ENCODE measurements at regions not wholly inside any gene's neighbourhood (a gene's known extent, or its start where the extent isn't known, plus 50 kb on each side); places are given as distances from the start of the nearest gene placed in this dataset.

- TF ChIP-seq EZH2 (IDR thresholded peaks at IDR 0.05; ENCODE audit: low read length, missing control alignments) (no peak), CTCF (conservative IDR thresholded peaks at IDR 0.05 in 1 of 2, IDR thresholded peaks at IDR 0.05 in 1 of 2; ENCODE audit: low read depth in 1 of 2, low read length in 2 of 2) (no peak)
- Histone ChIP-seq H3K4me3 (replicated peaks in 1 of 4; ENCODE audit: control extremely low read depth in 1 of 4, insufficient read depth in 1 of 4, low read depth in 3 of 4, low read length in 4 of 4) (no peak overlapping the region), H3K9ac (ENCODE audit: insufficient read depth, low read length) (no peak overlapping the region), H3K27ac (ENCODE audit: insufficient read depth, low read length) (no peak overlapping the region), H3K4me1 (ENCODE audit: control insufficient read depth, extremely low read depth, insufficient read depth, low read length) (peaks cover 2% of the 10 kb centered on the region), H4K20me1 (ENCODE audit: control insufficient read depth, extremely low read depth, insufficient read depth, low read length) (no peaks in the 10 kb centered on the region), H3K79me2 (ENCODE audit: control insufficient read depth, insufficient read depth, low read length) (no peaks in the 10 kb centered on the region), H3K27me3 (ENCODE audit: control insufficient read depth, insufficient read depth, low read length) (no peaks in the 10 kb centered on the region), H3K36me3 (ENCODE audit: control insufficient read depth, insufficient read depth, low read length) (no peaks in the 10 kb centered on the region), H3K9me3 (ENCODE audit: control insufficient read depth, insufficient read depth, low read depth, low read length) (no peaks in the 10 kb centered on the region), H2AFZ (ENCODE audit: low read length) (no peak overlapping the region), H3K4me2 (ENCODE audit: extremely low read depth, insufficient read depth, low read length) (no peak overlapping the region)
- DNase-seq (ENCODE audit: low read depth in 2 of 2) = no peak
Measured at GRCh38 chr5:137563301-137563645, 64.1 kb upstream of the SPOCK1 start.

- no peak overlapping the region for H3K4me3 ChIP-seq (replicated peaks in 1 of 4; ENCODE audit: control extremely low read depth in 1 of 4, insufficient read depth in 1 of 4, low read depth in 3 of 4, low read length in 4 of 4)
- H3K4me1 ChIP-seq (ENCODE audit: control insufficient read depth, extremely low read depth, insufficient read depth, low read length) = peaks cover 2% of the 10 kb centered on the region
- TF ChIP-seq CTCF (conservative IDR thresholded peaks at IDR 0.05 in 1 of 2, IDR thresholded peaks at IDR 0.05 in 1 of 2; ENCODE audit: low read depth in 1 of 2, low read length in 2 of 2) = no peak
- no peak for TF ChIP-seq EZH2 (IDR thresholded peaks at IDR 0.05; ENCODE audit: low read length, missing control alignments)
- H3K79me2 ChIP-seq (ENCODE audit: control insufficient read depth, insufficient read depth, low read length) = no peaks in the 10 kb centered on the region
- H2AFZ ChIP-seq (ENCODE audit: low read length) = no peak overlapping the region
- no peaks in the 10 kb centered on the region for H3K36me3 ChIP-seq (ENCODE audit: control insufficient read depth, insufficient read depth, low read length)
- H4K20me1 ChIP-seq (ENCODE audit: control insufficient read depth, extremely low read depth, insufficient read depth, low read length) = no peaks in the 10 kb centered on the region
- no peaks in the 10 kb centered on the region for H3K9me3 ChIP-seq (ENCODE audit: control insufficient read depth, insufficient read depth, low read depth, low read length)
- no peak overlapping the region for H3K4me2 ChIP-seq (ENCODE audit: extremely low read depth, insufficient read depth, low read length)
- no peak overlapping the region for H3K27ac ChIP-seq (ENCODE audit: insufficient read depth, low read length)
- DNase-seq (ENCODE audit: low read depth in 2 of 2) = peak in 1 of 2 donors; percentile 47
- no peak overlapping the region for H3K9ac ChIP-seq (ENCODE audit: insufficient read depth, low read length)
- H3K27me3 ChIP-seq (ENCODE audit: control insufficient read depth, insufficient read depth, low read length) = no peaks in the 10 kb centered on the region
Measured at GRCh38 chr5:137561608-137562007, 62.5 kb upstream of the SPOCK1 start.

GRCh38 chr5:137560420-137560819, 61.3 kb upstream of the SPOCK1 start:
- no peaks in the 10 kb centered on the region for H3K9me3 ChIP-seq (ENCODE audit: control insufficient read depth, insufficient read depth, low read depth, low read length)
- H3K27ac ChIP-seq (ENCODE audit: insufficient read depth, low read length) = no peak overlapping the region
- no peaks in the 10 kb centered on the region for H3K36me3 ChIP-seq (ENCODE audit: control insufficient read depth, insufficient read depth, low read length)
- DNase-seq (ENCODE audit: low read depth in 2 of 2) = peak in 1 of 2 donors; percentile 61
- H3K79me2 ChIP-seq (ENCODE audit: control insufficient read depth, insufficient read depth, low read length) = no peaks in the 10 kb centered on the region
- H3K4me2 ChIP-seq (ENCODE audit: extremely low read depth, insufficient read depth, low read length) = no peak overlapping the region
- no peaks in the 10 kb centered on the region for H4K20me1 ChIP-seq (ENCODE audit: control insufficient read depth, extremely low read depth, insufficient read depth, low read length)
- no peak overlapping the region for H3K9ac ChIP-seq (ENCODE audit: insufficient read depth, low read length)
- H2AFZ ChIP-seq (ENCODE audit: low read length) = no peak overlapping the region
- no peaks in the 10 kb centered on the region for H3K4me1 ChIP-seq (ENCODE audit: control insufficient read depth, extremely low read depth, insufficient read depth, low read length)
- no peaks in the 10 kb centered on the region for H3K27me3 ChIP-seq (ENCODE audit: control insufficient read depth, insufficient read depth, low read length)
- TF ChIP-seq CTCF (conservative IDR thresholded peaks at IDR 0.05 in 1 of 2, IDR thresholded peaks at IDR 0.05 in 1 of 2; ENCODE audit: low read depth in 1 of 2, low read length in 2 of 2) (no peak), EZH2 (IDR thresholded peaks at IDR 0.05; ENCODE audit: low read length, missing control alignments) (no peak)
- no peak overlapping the region for H3K4me3 ChIP-seq (replicated peaks in 1 of 4; ENCODE audit: control extremely low read depth in 1 of 4, insufficient read depth in 1 of 4, low read depth in 3 of 4, low read length in 4 of 4)

All from fibroblast of lung (primary cell).